ENCODE measurements at regions not wholly inside any gene's neighbourhood (a gene's known extent, or its start where the extent isn't known, plus 50 kb on each side); places are given as distances from the start of the nearest gene placed in this dataset.

- intact Hi-C loops (cut with DNase I; ENCODE audit: low total_unique reads) = no loop called here
- H3K36me3 ChIP-seq = no peaks in the 10 kb centered on the region
- no peaks in the 10 kb centered on the region for H3K9me3 ChIP-seq
- TF ChIP-seq CTCF (IDR thresholded peaks at IDR 0.05) (no peak), POLR2A (IDR thresholded peaks at IDR 0.05) (no peak)
- no peak overlapping the region for H3K4me3 ChIP-seq
- H3K27ac ChIP-seq = no peak overlapping the region
- no peak for DNase-seq
- no peaks in the 10 kb centered on the region for H3K4me1 ChIP-seq
- no peaks in the 10 kb centered on the region for H3K27me3 ChIP-seq
These were observed 53.1 kb upstream of the ATP5MC3 start for GRCh38 chr2:175234650-175235049.

- no peaks in the 10 kb centered on the region for H3K36me3 ChIP-seq
- intact Hi-C loops (cut with DNase I; ENCODE audit: low total_unique reads) = no loop called here
- no peaks in the 10 kb centered on the region for H3K27me3 ChIP-seq
- TF ChIP-seq CTCF (IDR thresholded peaks at IDR 0.05) (no peak), POLR2A (IDR thresholded peaks at IDR 0.05) (no peak)
- DNase-seq = no peak
- H3K4me3 ChIP-seq = no peak overlapping the region
- no peak overlapping the region for H3K27ac ChIP-seq
- H3K4me1 ChIP-seq = no peaks in the 10 kb centered on the region
- no peaks in the 10 kb centered on the region for H3K9me3 ChIP-seq
These were observed 52.6 kb upstream of the ATP5MC3 start for GRCh38 chr2:175234153-175234552.

GRCh38 chr2:175233135-175233719 lies 51.7 kb upstream of the ATP5MC3 start:
- no peak for TF ChIP-seq POLR2A (IDR thresholded peaks at IDR 0.05)
- no peak for TF ChIP-seq CTCF (IDR thresholded peaks at IDR 0.05)
- Histone ChIP-seq H3K9me3 (no peaks in the 10 kb centered on the region), H3K36me3 (no peaks in the 10 kb centered on the region), H3K27me3 (no peaks in the 10 kb centered on the region), H3K27ac (no peak overlapping the region), H3K4me3 (no peak overlapping the region), H3K4me1 (no peaks in the 10 kb centered on the region)
- intact Hi-C loops (cut with DNase I; ENCODE audit: low total_unique reads) = no loop called here
- DNase-seq = no peak

Measured in uterus (tissue), 3 donors.